Endothelial cell of umbilical vein (primary cell): ENCODE measurements at regions not wholly inside any gene's neighbourhood (a gene's known extent, or its start where the extent isn't known, plus 50 kb on each side); places are given as distances from the start of the nearest gene placed in this dataset.

ENCODE experiments used
- BruUV-seq: library from RNA; stranded (reverse); fragments of 400-500 nt; replicated peaks from 2 replicates; lab custom pipeline; 2021; lab: Mats Ljungman, UMichigan
- CTCF ChIA-PET: fragments of 300-600, 350-600 bp; sonication (Branson Sonifier 250); formaldehyde crosslinking; loops from one replicate; lab custom pipeline; 2021; ENCODE audit warnings: antibody characterized with exemption, inconsistent platforms; lab: Charles Lee
- POLR2A ChIA-PET: fragments of 300-600, 350-600 bp; sonication (Branson Sonifier 250); formaldehyde crosslinking; loops from one replicate; lab custom pipeline; 2021; ENCODE audit warnings: antibody characterized with exemption, inconsistent platforms; lab: Charles Lee
- DNase-seq: peaks from one replicate; pipeline ENCODE4 v3.0.0-alpha.2; 2011; ENCODE audit warnings: low read depth, low spot score
- FAIRE-seq: peaks from 2 replicates; lab custom pipeline; 2011; peaks lifted over from hg19 to GRCh38; lab: Jason Lieb, UNC
- H2AFZ ChIP-seq: 2 replicates; pipeline ENCODE4 v1.6.0; 2012; ENCODE audit warnings: low read depth, low read length, control low read depth, inconsistent platforms
- H3K27ac ChIP-seq: 2 replicates; pipeline ENCODE4 v1.5.1; 2011; ENCODE audit warnings: low read depth, mild to moderate bottlenecking, control low read depth, low read length, moderate library complexity; ENCODE audit not compliant: insufficient read depth
- H3K27me3 ChIP-seq, 2 experiments: 2 replicates each; pipeline versions ENCODE4 v1.6.0 to v1.6.1; 2011; ENCODE audit warnings: low read length in 2 of 2, mixed read lengths in 1 of 2; ENCODE audit not compliant: control insufficient read depth in 2 of 2, insufficient read depth in 2 of 2
- H3K36me3 ChIP-seq, 2 experiments: 2 replicates in 1 of 2; 3 replicates in 1 of 2; pipeline ENCODE4 v1.5.1; 2011; ENCODE audit warnings: low read length in 2 of 2, mild to moderate bottlenecking in 1 of 2, moderate library complexity in 1 of 2; ENCODE audit not compliant: control insufficient read depth in 2 of 2, insufficient read depth in 2 of 2; ENCODE audit errors: extremely low read depth in 1 of 2
- H3K4me1 ChIP-seq: 3 replicates; pipeline ENCODE4 v1.5.1; 2011; ENCODE audit warnings: mild to moderate bottlenecking, low read length; ENCODE audit not compliant: control insufficient read depth, insufficient read depth; ENCODE audit errors: extremely low read depth
- H3K4me2 ChIP-seq: 2 replicates; pipeline ENCODE4 v1.6.1; 2011; ENCODE audit warnings: low read length, control low read depth, mixed read lengths; ENCODE audit not compliant: insufficient read depth
- H3K4me3 ChIP-seq, 3 experiments: fragments of 200-600 bp in 1 of 3; sonication (generic), shearing (Covaris generic) in 1 of 3; replicated peaks in 1 of 3; 2 replicates each; pipeline ENCODE4 v1.5.1; 2011 to 2016; ENCODE audit warnings: control low read depth in 3 of 3, low read length in 3 of 3, mild to moderate bottlenecking in 2 of 3, inconsistent platforms in 1 of 3, low read depth in 1 of 3, moderate library complexity in 1 of 3; ENCODE audit not compliant: insufficient read depth in 1 of 3
- H3K79me2 ChIP-seq: 2 replicates; pipeline ENCODE4 v1.6.0; 2012; ENCODE audit warnings: low read length, inconsistent platforms; ENCODE audit not compliant: control insufficient read depth, insufficient read depth
- H3K9ac ChIP-seq: replicated peaks from 2 replicates; pipeline ENCODE3; 2011; ENCODE audit warnings: low read length, control low read depth; ENCODE audit not compliant: insufficient read depth; ENCODE audit errors: extremely low read depth
- H3K9me1 ChIP-seq: replicated peaks from 3 replicates; pipeline ENCODE4 v1.6.0; 2011; ENCODE audit warnings: mild to moderate bottlenecking, low read length; ENCODE audit not compliant: control insufficient read depth, insufficient read depth; ENCODE audit errors: extremely low read depth
- H3K9me3 ChIP-seq: replicated peaks from 2 replicates; pipeline ENCODE4 v1.5.1; 2012; ENCODE audit warnings: low read length, inconsistent platforms; ENCODE audit not compliant: control insufficient read depth, insufficient read depth
- H4K20me1 ChIP-seq: replicated peaks from 2 replicates; pipeline ENCODE3; 2011; ENCODE audit warnings: mild to moderate bottlenecking, low read length; ENCODE audit not compliant: control insufficient read depth, insufficient read depth; ENCODE audit errors: extremely low read depth
- CTCF ChIP-seq, 2 donors: IDR thresholded peaks; 1 replicate in 1 of 2; 2 replicates in 1 of 2; pipeline ENCODE4 v1.5.1; 2011; ENCODE audit warnings: low read length in 2 of 2, mild to moderate bottlenecking in 2 of 2, moderate library complexity in 2 of 2, control low read depth in 1 of 2, inconsistent platforms in 1 of 2, low read depth in 1 of 2; ENCODE audit not compliant: insufficient read depth in 1 of 2; ENCODE audit errors: extremely low read depth in 1 of 2
- EZH2 ChIP-seq: IDR thresholded peaks from 2 replicates; pipeline ENCODE4 v1.6.1; 2012; ENCODE audit warnings: borderline replicate concordance, low read depth, mild to moderate bottlenecking, moderate library complexity, low read length, inconsistent platforms; ENCODE audit not compliant: severe bottlenecking
- FOS ChIP-seq: IDR thresholded peaks from 2 replicates; pipeline ENCODE4 v1.6.1; 2011; ENCODE audit warnings: mild to moderate bottlenecking, low read length, moderate library complexity, borderline replicate concordance; ENCODE audit not compliant: insufficient read depth
- GATA2 ChIP-seq: IDR thresholded peaks from 2 replicates; pipeline ENCODE4 v1.7.0; 2011; ENCODE audit warnings: low read depth, mild to moderate bottlenecking, moderate library complexity, mixed read lengths, low read length; ENCODE audit not compliant: insufficient read length, insufficient read depth
- JUN ChIP-seq: IDR thresholded peaks from 2 replicates; pipeline ENCODE4 v1.6.1; 2011; ENCODE audit warnings: borderline replicate concordance, low read depth; ENCODE audit not compliant: insufficient read length, insufficient read depth
- MAX ChIP-seq: IDR thresholded peaks from 2 replicates; pipeline ENCODE4 v1.6.1; 2011; ENCODE audit not compliant: insufficient read depth, insufficient read length
- MYC ChIP-seq: IDR thresholded peaks from one replicate; pipeline ENCODE4 v1.6.1; 2011; ENCODE audit warnings: mild to moderate bottlenecking, low read depth, low read length
- POLR2A ChIP-seq: IDR thresholded peaks from 2 replicates; pipeline ENCODE4 v1.6.1; 2012; ENCODE audit warnings: low read depth, mild to moderate bottlenecking, control low read depth, low read length
- POLR2AphosphoS5 ChIP-seq: IDR thresholded peaks from 2 replicates; pipeline ENCODE4 v1.6.1; 2012; ENCODE audit warnings: low read depth, mild to moderate bottlenecking, control low read depth, low read length, moderate library complexity; ENCODE audit not compliant: insufficient read depth
- dilution Hi-C: fragments of 300-500 bp; cut with MboI; formaldehyde crosslinking; loops from one replicate; pipeline ENCODE4 v1.15.0; 2019; ENCODE audit warnings: low sequenced_read_pairs; ENCODE audit not compliant: extremely low pct_ligation_motif_present
- intact Hi-C: fragments of 100-400 bp; cut with micrococcal nuclease; formaldehyde crosslinking; loops from one replicate; pipeline ENCODE4 v1.10.0; 2022

GRCh38 chr13:88526853-88527215, 855.7 kb downstream of the SLITRK5 start:
- BruUV-seq, result no TSS peak
- FAIRE-seq (no peak), DNase-seq (no peak)
- no peaks in the 10 kb centered on the region for H3K4me1 ChIP-seq
- TF ChIP-seq JUN (no peak), POLR2A (no peak), CTCF (IDR thresholded peaks at IDR 0.05; ENCODE audit: extremely low read depth in 1 of 2, insufficient read depth in 1 of 2, low read depth in 1 of 2, low read length in 2 of 2) (no peak), FOS (no peak), EZH2 (no peak), POLR2AphosphoS5 (no peak), MYC (no peak), GATA2 (no peak), MAX (no peak)
- H3K9me3 ChIP-seq, result peaks cover 2% of the 10 kb centered on the region
- H3K79me2 ChIP-seq, result no peaks in the 10 kb centered on the region
- intact Hi-C loops (no loop called here), dilution Hi-C loops (no loop called here)
- H4K20me1 ChIP-seq, result no peaks in the 10 kb centered on the region
- no peak overlapping the region for H3K27ac ChIP-seq
- CTCF ChIA-PET, result no interaction called here
- H3K4me2 ChIP-seq, result no peak overlapping the region
- H3K36me3 ChIP-seq, result no peaks in the 10 kb centered on the region
- H3K4me3 ChIP-seq, result no peak overlapping the region
- no peak overlapping the region for H2AFZ ChIP-seq
- no peak overlapping the region for H3K9ac ChIP-seq
- POLR2A ChIA-PET, result no interaction called here
- H3K9me1 ChIP-seq, result no peaks in the 10 kb centered on the region
- no peaks in the 10 kb centered on the region for H3K27me3 ChIP-seq
